GM21786 (cell line): ENCODE measurements at regions not wholly inside any gene's neighbourhood (a gene's known extent, or its start where the extent isn't known, plus 50 kb on each side); places are given as distances from the start of the nearest gene placed in this dataset.

Source experiments
- ATAC-seq: cut with Tn5 transposase; IDR thresholded peaks from one replicate; pipeline ENCODE4 v1.9.1; 2021; ENCODE audit not compliant: unreplicated experiment

GRCh38 chr7:136050462-136050847 lies 73.3 kb upstream of the MTPN start:
- ATAC-seq: no peak

GRCh38 chr7:136049818-136050461 lies 72.8 kb upstream of the MTPN start:
- ATAC-seq: no peak

GRCh38 chr7:136049117-136049516 lies 72.0 kb upstream of the MTPN start:
- ATAC-seq: no peak

GRCh38 chr7:136046548-136046947 lies 69.4 kb upstream of the MTPN start:
- ATAC-seq: no peak

GRCh38 chr7:136045992-136046391 lies 68.8 kb upstream of the MTPN start:
- ATAC-seq: no peak

GRCh38 chr7:136045181-136045580 lies 68.0 kb upstream of the MTPN start:
- ATAC-seq: no peak

GRCh38 chr7:136039577-136040345 lies 62.6 kb upstream of the MTPN start:
- no peak for ATAC-seq

GRCh38 chr7:136036336-136036735 lies 59.2 kb upstream of the MTPN start:
- no peak for ATAC-seq

- no peak for ATAC-seq
These were observed 57.0 kb upstream of the MTPN start for GRCh38 chr7:136034132-136034531.

- ATAC-seq: no peak
These were observed 56.4 kb upstream of the MTPN start for GRCh38 chr7:136033413-136034031.

- peak; percentile 91 for ATAC-seq
These were observed 53.7 kb upstream of the MTPN start for GRCh38 chr7:136030867-136031318.

GRCh38 chr7:136030330-136030729 lies 53.2 kb upstream of the MTPN start:
- ATAC-seq: no peak

- ATAC-seq: no peak
These were observed 50.0 kb upstream of the MTPN start for GRCh38 chr7:136027160-136027559.
